Activated CD4-positive, alpha-beta memory T cell treated with anti-CD3 and anti-CD28 coated beads for 36 hours (primary cell): ENCODE measurements at regions not wholly inside any gene's neighbourhood (a gene's known extent, or its start where the extent isn't known, plus 50 kb on each side); places are given as distances from the start of the nearest gene placed in this dataset.
"Not testable (repeated sequence)": the region's sequence is repeated elsewhere in the genome, so short reads cannot be mapped to it uniquely, and the experiment has no call there.

Experiments used
- CTCF ChIA-PET: fragments of 350-600 bp; sonication (Branson Sonifier 250); formaldehyde crosslinking; loops from one replicate; lab custom pipeline; 2021; ENCODE audit warnings: antibody characterized with exemption, inconsistent platforms; lab: Charles Lee
- POLR2A ChIA-PET: fragments of 350-600 bp; sonication (Branson Sonifier 250); formaldehyde crosslinking; loops from one replicate; lab custom pipeline; 2021; ENCODE audit warnings: antibody characterized with exemption; lab: Charles Lee
- DNase-seq: peaks from one replicate; pipeline ENCODE4 v3.0.0-alpha.2; 2020
- H3K27ac Mint-ChIP-seq: one replicate; pipeline ENCODE4 v1.8.0; 2021; ENCODE audit warnings: mixed read lengths
- H3K27me3 Mint-ChIP-seq: one replicate; pipeline ENCODE4 v1.8.0; 2021; ENCODE audit warnings: mixed read lengths
- H3K36me3 Mint-ChIP-seq: one replicate; pipeline ENCODE4 v1.8.0; 2021; ENCODE audit warnings: mixed read lengths
- H3K4me1 Mint-ChIP-seq: one replicate; pipeline ENCODE4 v1.8.0; 2021; ENCODE audit warnings: low read depth, mixed read lengths
- H3K4me3 Mint-ChIP-seq: one replicate; pipeline ENCODE4 v1.8.0; 2021; ENCODE audit warnings: mild to moderate bottlenecking, mixed read lengths
- H3K9me3 Mint-ChIP-seq: one replicate; pipeline ENCODE4 v1.8.0; 2021; ENCODE audit warnings: mixed read lengths
- intact Hi-C: fragments of 100-400 bp; cut with micrococcal nuclease; formaldehyde crosslinking; loops from one replicate; pipeline ENCODE4 v1.15.1; 2023

- Mint-ChIP-seq H3K9me3 (no peaks in the 10 kb centered on the region), H3K36me3 (no peaks in the 10 kb centered on the region), H3K4me3 (no peak overlapping the region), H3K27me3 (peaks cover 11% of the 10 kb centered on the region), H3K4me1 (no peaks in the 10 kb centered on the region), H3K27ac (no peak overlapping the region)
- intact Hi-C loops = no loop called here
- no peak for DNase-seq
- ChIA-PET POLR2A (no interaction called here), CTCF (interaction anchor here (0.6 kb wide), 1 partner anchor 1787 kb away, joined by 3 read pairs; no protein-coding TSS in a partner anchor)
These were observed 78.1 kb upstream of the PPP2R5C start for GRCh38 chr14:101683365-101683764.

- intact Hi-C loops = no loop called here
- CTCF ChIA-PET = no interaction called here
These were observed 73.6 kb upstream of the PPP2R5C start for GRCh38 chr14:101687756-101688546.

GRCh38 chr14:101689039-101689501 lies 72.4 kb upstream of the PPP2R5C start:
- H3K4me1 Mint-ChIP-seq = no peaks in the 10 kb centered on the region
- H3K36me3 Mint-ChIP-seq = no peaks in the 10 kb centered on the region
- H3K27ac Mint-ChIP-seq = no peak overlapping the region
- H3K4me3 Mint-ChIP-seq = no peak overlapping the region
- no peak for DNase-seq
- intact Hi-C loops = no loop called here
- H3K9me3 Mint-ChIP-seq = no peaks in the 10 kb centered on the region
- CTCF ChIA-PET = no interaction called here
- peaks cover 5% of the 10 kb centered on the region for H3K27me3 Mint-ChIP-seq
- POLR2A ChIA-PET = no interaction called here

More at GRCh38 chr14:101687756-101688546, 73.6 kb upstream of the PPP2R5C start:
- DNase-seq = no peak
- Mint-ChIP-seq H3K36me3 (no peaks in the 10 kb centered on the region), H3K9me3 (no peaks in the 10 kb centered on the region), H3K4me3 (no peak overlapping the region), H3K27ac (no peak overlapping the region), H3K4me1 (no peaks in the 10 kb centered on the region), H3K27me3 (peaks cover 11% of the 10 kb centered on the region)
- POLR2A ChIA-PET = interaction anchor here (0.6 to 0.7 kb wide), 2 partner anchors 872 to 1143 kb away, joined by 3 to 4 read pairs; no protein-coding TSS in a partner anchor

GRCh38 chr14:101689966-101690365 lies 71.5 kb upstream of the PPP2R5C start:
- intact Hi-C loops, H3K36me3 Mint-ChIP-seq, DNase-seq, H3K27ac Mint-ChIP-seq, H3K9me3 Mint-ChIP-seq, H3K4me1 Mint-ChIP-seq, H3K27me3 Mint-ChIP-seq, CTCF ChIA-PET, POLR2A ChIA-PET, H3K4me3 Mint-ChIP-seq: not testable (repeated sequence)

GRCh38 chr14:101695659-101696058 lies 65.8 kb upstream of the PPP2R5C start:
- H3K36me3 Mint-ChIP-seq = no peaks in the 10 kb centered on the region
- intact Hi-C loops = no loop called here
- no peak overlapping the region for H3K4me3 Mint-ChIP-seq
- ChIA-PET POLR2A (no interaction called here), CTCF (no interaction called here)
- no peaks in the 10 kb centered on the region for H3K4me1 Mint-ChIP-seq
- no peak for DNase-seq
- no peaks in the 10 kb centered on the region for H3K27me3 Mint-ChIP-seq
- no peak overlapping the region for H3K27ac Mint-ChIP-seq
- H3K9me3 Mint-ChIP-seq = peaks cover 17% of the 10 kb centered on the region

GRCh38 chr14:101704140-101704539 lies 57.4 kb upstream of the PPP2R5C start:
- H3K4me1 Mint-ChIP-seq = peaks cover 26% of the 10 kb centered on the region
- H3K36me3 Mint-ChIP-seq = no peaks in the 10 kb centered on the region
- intact Hi-C loops = no loop called here
- no peaks in the 10 kb centered on the region for H3K9me3 Mint-ChIP-seq
- CTCF ChIA-PET = interaction anchor here (0.6 to 1.4 kb wide), 2 partner anchors 67 to 87 kb away, joined by 4 to 5 read pairs; no protein-coding TSS in a partner anchor
- H3K27me3 Mint-ChIP-seq = no peaks in the 10 kb centered on the region
- no peak overlapping the region for H3K27ac Mint-ChIP-seq
- H3K4me3 Mint-ChIP-seq = no peak overlapping the region
- POLR2A ChIA-PET = no interaction called here
- no peak for DNase-seq

GRCh38 chr14:101705733-101706508 lies 55.6 kb upstream of the PPP2R5C start:
- H3K4me1 Mint-ChIP-seq = peaks cover 29% of the 10 kb centered on the region
- intact Hi-C loops = loop anchor here (2.0 to 5.0 kb wide), 4 partner anchors 171 to 611 kb away; partner anchors contain the start of genes HSP90AA1 and ZNF839
- ChIA-PET POLR2A (interaction anchor here (0.5 to 2.3 kb wide), 7 partner anchors 16 to 760 kb away, joined by 3 to 8 read pairs (median 4); no protein-coding TSS in a partner anchor), CTCF (interaction anchor here (0.6 to 4.1 kb wide), 19 partner anchors 15 to 1449 kb away, joined by 3 to 41 read pairs (median 5); partner anchors contain the start of gene PPP2R5C)
- no peaks in the 10 kb centered on the region for H3K9me3 Mint-ChIP-seq
- peak overlapping the region; percentile 20 for H3K4me3 Mint-ChIP-seq
- H3K36me3 Mint-ChIP-seq = no peaks in the 10 kb centered on the region
- H3K27me3 Mint-ChIP-seq = no peaks in the 10 kb centered on the region
- peak; percentile 72 for DNase-seq
- H3K27ac Mint-ChIP-seq = peak overlapping the region; percentile 51

- intact Hi-C loops = loop anchor here (1.0 to 5.0 kb wide), 10 partner anchors 16 to 611 kb away; partner anchors contain the start of genes HSP90AA1 and ZNF839
- no peaks in the 10 kb centered on the region for H3K27me3 Mint-ChIP-seq
- ChIA-PET CTCF (interaction anchor here (0.7 to 4.1 kb wide), 45 partner anchors 11 to 1450 kb away, joined by 3 to 41 read pairs (median 5); partner anchors contain the start of genes DYNC1H1 and PPP2R5C), POLR2A (interaction anchor here (1.0 to 2.3 kb wide), 7 partner anchors 15 to 242 kb away, joined by 3 to 8 read pairs (median 4); no protein-coding TSS in a partner anchor)
- peak overlapping the region; percentile 51 for H3K27ac Mint-ChIP-seq
- H3K4me1 Mint-ChIP-seq = peaks cover 30% of the 10 kb centered on the region
- no peaks in the 10 kb centered on the region for H3K36me3 Mint-ChIP-seq
- H3K9me3 Mint-ChIP-seq = no peaks in the 10 kb centered on the region
- no peak for DNase-seq
- peak overlapping the region; percentile 20 for H3K4me3 Mint-ChIP-seq
These were observed 54.9 kb upstream of the PPP2R5C start for GRCh38 chr14:101706509-101707067.

- peaks cover 30% of the 10 kb centered on the region for H3K4me1 Mint-ChIP-seq
- peak overlapping the region; percentile 51 for H3K4me3 Mint-ChIP-seq
- ChIA-PET POLR2A (interaction anchor here (0.9 to 2.3 kb wide), 6 partner anchors 15 to 241 kb away, joined by 4 to 8 read pairs (median 4); no protein-coding TSS in a partner anchor), CTCF (interaction anchor here (0.6 to 4.1 kb wide), 44 partner anchors 10 to 609 kb away, joined by 3 to 41 read pairs (median 5); partner anchors contain the start of genes DYNC1H1 and PPP2R5C)
- no peaks in the 10 kb centered on the region for H3K36me3 Mint-ChIP-seq
- no peaks in the 10 kb centered on the region for H3K27me3 Mint-ChIP-seq
- H3K27ac Mint-ChIP-seq = peak overlapping the region; percentile 84
- no peaks in the 10 kb centered on the region for H3K9me3 Mint-ChIP-seq
- peak; percentile 65 for DNase-seq
- intact Hi-C loops = loop anchor here (1.0 to 5.0 kb wide), 10 partner anchors 15 to 610 kb away; partner anchors contain the start of genes HSP90AA1 and ZNF839
These were observed 54.3 kb upstream of the PPP2R5C start for GRCh38 chr14:101707068-101707842.

GRCh38 chr14:101707863-101708620 lies 53.5 kb upstream of the PPP2R5C start:
- CTCF ChIA-PET = interaction anchor here (0.6 to 4.1 kb wide), 34 partner anchors 9 to 868 kb away, joined by 3 to 41 read pairs (median 6); partner anchors contain the start of genes DYNC1H1 and PPP2R5C
- Mint-ChIP-seq H3K27ac (peak overlapping the region; percentile 84), H3K4me1 (peaks cover 30% of the 10 kb centered on the region), H3K9me3 (no peaks in the 10 kb centered on the region), H3K4me3 (peak overlapping the region; percentile 51), H3K36me3 (no peaks in the 10 kb centered on the region), H3K27me3 (no peaks in the 10 kb centered on the region)
- intact Hi-C loops = loop anchor here (1.0 to 5.0 kb wide), 10 partner anchors 14 to 609 kb away; partner anchors contain the start of genes HSP90AA1 and ZNF839
- POLR2A ChIA-PET = interaction anchor here (0.9 to 2.3 kb wide), 4 partner anchors 14 to 101 kb away, joined by 4 to 8 read pairs (median 6); no protein-coding TSS in a partner anchor
- DNase-seq = no peak
